PC-9 (cell line): ENCODE measurements at regions not wholly inside any gene's neighbourhood (a gene's known extent, or its start where the extent isn't known, plus 50 kb on each side); places are given as distances from the start of the nearest gene placed in this dataset.

ENCODE experiments used
- EZH2 ChIP-seq: fragments of 200-600 bp; sonication (generic); IDR thresholded peaks from 2 replicates; pipeline ENCODE4 v1.8.0; 2017; ENCODE audit warnings: antibody characterized with exemption, low read depth
- TF ChIP-seq, protein P1 (sequence below): fragments of 200-600 bp; sonication (generic); conservative IDR thresholded peaks from 2 replicates; pipeline ENCODE4 v1.6.1; 2017; ENCODE audit warnings: mixed run types, antibody characterized with exemption, mild to moderate bottlenecking, moderate library complexity

DNA sequence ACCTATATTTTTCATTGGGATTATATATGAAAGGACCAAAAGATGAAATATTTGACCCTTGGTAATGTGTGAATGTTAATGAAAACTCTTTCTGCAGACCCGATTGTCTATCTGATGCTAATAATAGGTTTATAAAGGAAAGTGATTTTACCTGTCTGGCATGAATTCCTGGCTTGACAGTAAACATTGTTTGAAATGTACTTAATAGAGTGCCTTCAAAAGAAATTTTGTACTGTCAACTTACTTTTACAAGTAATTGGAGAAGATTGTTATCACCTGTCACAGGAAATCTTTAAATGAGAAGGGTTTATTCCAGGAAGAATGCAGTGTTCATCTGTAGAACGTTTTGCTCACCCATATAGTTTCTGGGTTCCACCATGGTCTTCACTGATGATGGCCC, 588.2 kb downstream of the INHBA start:
- TF ChIP-seq, protein P1, sequence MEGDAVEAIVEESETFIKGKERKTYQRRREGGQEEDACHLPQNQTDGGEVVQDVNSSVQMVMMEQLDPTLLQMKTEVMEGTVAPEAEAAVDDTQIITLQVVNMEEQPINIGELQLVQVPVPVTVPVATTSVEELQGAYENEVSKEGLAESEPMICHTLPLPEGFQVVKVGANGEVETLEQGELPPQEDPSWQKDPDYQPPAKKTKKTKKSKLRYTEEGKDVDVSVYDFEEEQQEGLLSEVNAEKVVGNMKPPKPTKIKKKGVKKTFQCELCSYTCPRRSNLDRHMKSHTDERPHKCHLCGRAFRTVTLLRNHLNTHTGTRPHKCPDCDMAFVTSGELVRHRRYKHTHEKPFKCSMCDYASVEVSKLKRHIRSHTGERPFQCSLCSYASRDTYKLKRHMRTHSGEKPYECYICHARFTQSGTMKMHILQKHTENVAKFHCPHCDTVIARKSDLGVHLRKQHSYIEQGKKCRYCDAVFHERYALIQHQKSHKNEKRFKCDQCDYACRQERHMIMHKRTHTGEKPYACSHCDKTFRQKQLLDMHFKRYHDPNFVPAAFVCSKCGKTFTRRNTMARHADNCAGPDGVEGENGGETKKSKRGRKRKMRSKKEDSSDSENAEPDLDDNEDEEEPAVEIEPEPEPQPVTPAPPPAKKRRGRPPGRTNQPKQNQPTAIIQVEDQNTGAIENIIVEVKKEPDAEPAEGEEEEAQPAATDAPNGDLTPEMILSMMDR: no peak
- TF ChIP-seq EZH2: no peak
